Stimulated activated CD4-positive, alpha-beta T cell treated with anti-CD3 and anti-CD28 coated beads, Interleukin-15, amount 100 ng/mL, for 24 hours (primary cell): ENCODE measurements at regions not wholly inside any gene's neighbourhood (a gene's known extent, or its start where the extent isn't known, plus 50 kb on each side); places are given as distances from the start of the nearest gene placed in this dataset.

Experiments
- DNase-seq: peaks from one replicate; pipeline ENCODE4 v3.0.0-alpha.2; 2020

DNA sequence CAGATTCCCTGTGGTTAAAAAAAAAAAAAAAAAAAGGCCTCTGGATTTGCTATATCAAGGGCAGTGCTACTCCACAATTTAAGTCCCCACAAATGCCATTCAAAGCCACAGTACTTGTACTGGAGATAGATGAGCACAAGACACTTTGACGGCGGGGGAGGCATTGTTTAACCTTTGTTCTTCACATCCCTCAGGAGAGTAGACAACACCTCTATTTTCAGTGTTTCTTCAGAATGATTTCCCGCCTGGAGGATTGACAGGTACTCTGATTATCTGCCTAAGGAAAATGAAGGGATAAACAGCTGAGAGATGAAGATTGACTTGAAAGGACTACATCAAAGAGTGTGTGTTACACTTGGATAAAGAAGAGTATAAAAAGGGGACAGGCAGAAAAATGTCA, 58.7 kb downstream of the OTOL1 start:
- DNase-seq: no peak

DNA sequence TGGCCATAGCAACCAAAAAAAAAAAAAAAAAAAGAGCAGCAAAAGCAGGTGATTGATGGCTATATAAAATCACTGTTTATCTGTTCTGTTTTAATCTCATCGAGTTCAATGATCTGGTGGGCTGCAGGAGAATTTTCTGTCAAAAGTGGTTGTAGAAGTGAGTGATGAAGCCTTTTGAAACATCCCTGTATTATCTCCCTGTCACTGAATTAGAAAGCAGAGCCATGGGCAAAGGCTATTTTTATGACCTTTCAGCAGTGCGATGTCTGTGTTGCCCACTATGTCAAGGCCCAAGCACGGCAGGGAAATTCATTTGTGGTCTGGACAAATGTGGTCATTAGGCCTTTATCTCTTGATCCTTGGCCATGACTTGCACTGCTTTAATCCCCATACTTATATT, 59.9 kb downstream of the OTOL1 start:
- DNase-seq: no peak

GRCh38 chr3:161556941-161557340, 60.3 kb downstream of the OTOL1 start:
- DNase-seq: no peak

DNA sequence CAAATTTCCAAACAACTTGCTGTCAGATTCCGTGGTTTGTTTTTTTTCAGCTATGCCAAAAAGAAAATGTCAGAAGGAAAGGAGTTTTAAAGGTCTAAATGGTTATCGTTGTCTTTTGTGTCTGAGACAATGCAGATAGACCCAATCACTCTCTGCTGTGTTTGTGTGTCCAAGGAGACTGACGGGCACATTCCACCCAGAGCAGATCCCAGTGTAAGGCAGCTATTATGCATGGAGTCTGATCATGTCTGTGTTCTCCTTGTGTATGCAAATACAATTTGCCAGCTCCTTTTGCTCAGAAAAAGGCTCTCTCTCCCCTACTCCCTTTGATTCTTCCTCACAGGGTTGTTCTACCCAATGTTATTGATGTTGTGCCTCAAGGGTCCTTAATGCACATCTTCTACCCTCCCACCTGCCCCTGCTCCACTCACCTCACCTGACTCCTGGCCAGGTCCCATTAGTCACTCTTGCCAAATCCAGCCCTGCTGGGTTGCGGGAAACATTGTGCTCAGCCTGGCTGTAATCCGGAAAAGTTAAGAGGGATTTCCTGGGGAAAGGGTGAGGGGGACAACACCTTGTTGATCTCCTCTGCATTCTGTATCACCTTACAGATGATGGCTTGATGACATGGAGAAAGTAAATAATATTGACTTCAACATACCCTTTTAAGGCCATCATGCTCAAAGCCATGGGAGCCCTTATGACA, 61.0 kb downstream of the OTOL1 start:
- no peak for DNase-seq

GRCh38 chr3:161558236-161558635, 61.6 kb downstream of the OTOL1 start:
- no peak for DNase-seq

GRCh38 chr3:161559177-161559998, 62.8 kb downstream of the OTOL1 start:
- no peak for DNase-seq

- peak; percentile 14 for DNase-seq
Measured at GRCh38 chr3:161560008-161560637, 63.5 kb downstream of the OTOL1 start.

GRCh38 chr3:161567577-161568361, 71.2 kb downstream of the OTOL1 start:
- no peak for DNase-seq

- no peak for DNase-seq
Measured at GRCh38 chr3:161568671-161569070, 72.1 kb downstream of the OTOL1 start.

DNA sequence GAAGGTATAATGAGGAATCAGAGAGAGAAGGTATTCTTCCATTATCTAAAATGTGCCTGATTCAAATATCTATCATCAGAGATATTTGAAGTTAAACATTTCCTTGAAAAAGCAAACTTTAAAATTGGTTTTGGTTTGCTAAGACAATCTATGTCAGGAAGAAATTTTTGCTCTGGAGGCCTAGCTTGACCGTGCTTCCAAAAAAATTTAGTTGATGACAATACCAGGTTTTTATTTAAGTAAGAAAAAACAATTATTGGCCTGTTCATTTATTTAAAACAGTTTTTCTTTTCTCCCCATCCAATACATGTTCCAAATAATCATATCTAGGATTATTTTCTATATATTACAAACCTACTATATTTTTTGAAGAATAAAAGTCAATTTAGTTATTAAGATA, 75.3 kb downstream of the OTOL1 start:
- no peak for DNase-seq

DNA sequence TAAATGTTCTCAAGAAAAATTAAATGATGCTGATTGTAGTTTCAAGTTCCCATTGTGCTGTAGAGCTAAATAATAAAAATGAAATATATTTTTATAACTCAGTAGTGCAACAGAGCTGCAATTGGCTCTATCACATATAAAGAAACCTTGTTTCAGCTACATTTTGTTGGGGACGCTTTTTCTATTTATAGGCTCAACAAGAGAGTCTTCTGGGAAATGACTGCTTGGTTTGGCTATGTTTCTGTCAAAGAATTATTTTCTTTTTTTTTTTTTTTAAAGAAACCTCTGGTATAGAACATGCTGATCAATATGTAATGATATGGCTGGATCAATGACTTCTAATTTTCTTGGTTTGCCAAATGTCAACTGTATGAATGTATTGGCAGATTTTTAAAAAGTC, 76.5 kb downstream of the OTOL1 start:
- no peak for DNase-seq

GRCh38 chr3:161575901-161576300, 79.3 kb downstream of the OTOL1 start:
- no peak for DNase-seq

GRCh38 chr3:161576311-161576710, 79.7 kb downstream of the OTOL1 start:
- no peak for DNase-seq

DNA sequence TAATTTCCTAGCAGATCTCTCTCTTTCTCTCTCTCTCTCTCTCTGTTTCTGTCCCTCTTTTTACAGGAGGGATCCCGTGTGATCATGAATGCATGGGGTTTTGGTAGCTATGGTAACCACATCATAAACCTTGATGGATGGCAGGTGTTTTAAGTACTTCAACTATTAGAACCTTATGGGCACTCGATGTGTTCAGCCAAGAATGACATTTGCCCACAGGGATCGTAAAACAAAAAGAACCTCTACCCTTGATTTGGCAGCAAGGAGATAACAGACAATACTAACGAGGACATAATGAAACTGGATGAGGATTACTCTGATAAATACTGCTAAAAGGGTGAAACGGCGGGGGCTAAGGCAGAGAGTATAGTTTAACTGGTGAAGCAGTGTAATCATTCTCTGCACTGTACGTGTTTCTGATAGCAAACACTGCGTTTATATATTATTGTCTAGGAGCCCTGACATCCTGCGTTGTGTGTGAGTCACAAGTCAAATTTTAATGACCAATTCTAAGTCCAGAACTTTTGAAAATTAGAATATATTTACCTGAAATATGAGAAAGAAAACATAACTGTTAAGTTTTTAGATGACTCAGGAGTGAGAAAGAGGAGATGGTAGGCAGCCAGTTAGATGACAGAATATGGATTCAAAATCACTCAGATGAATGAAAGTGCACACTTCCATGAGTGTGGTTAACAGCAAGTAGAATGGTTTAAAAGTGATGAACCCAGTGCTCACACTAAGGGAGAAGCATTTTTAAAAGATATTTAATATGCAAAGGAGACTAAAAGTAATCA, 80.3 kb downstream of the OTOL1 start:
- DNase-seq: no peak

- DNase-seq: no peak
Measured at GRCh38 chr3:161577662-161578061, 81.1 kb downstream of the OTOL1 start.

GRCh38 chr3:161579395-161580126, 83.0 kb downstream of the OTOL1 start:
- DNase-seq: no peak

DNA sequence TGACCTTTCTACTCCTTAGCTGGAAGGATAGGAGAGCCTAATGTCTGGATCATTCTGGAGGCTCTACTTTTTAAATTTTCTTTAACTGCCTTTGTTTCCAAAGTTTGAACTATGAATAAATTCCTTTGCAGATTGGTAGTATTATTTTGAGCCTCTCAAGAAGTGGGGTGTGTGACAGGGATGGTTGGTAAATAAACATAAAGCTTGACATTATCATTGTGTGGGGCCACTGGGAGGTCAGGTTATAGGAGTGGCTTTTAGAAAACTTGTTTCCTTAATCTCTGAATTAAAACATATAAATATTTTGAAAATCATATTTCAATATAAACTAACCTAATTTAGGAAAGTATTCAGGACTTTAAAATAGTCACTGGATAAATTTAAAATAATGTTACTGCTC, 89.3 kb downstream of the OTOL1 start:
- no peak for DNase-seq

GRCh38 chr3:161586556-161587235, 90.1 kb downstream of the OTOL1 start:
- no peak for DNase-seq

DNA sequence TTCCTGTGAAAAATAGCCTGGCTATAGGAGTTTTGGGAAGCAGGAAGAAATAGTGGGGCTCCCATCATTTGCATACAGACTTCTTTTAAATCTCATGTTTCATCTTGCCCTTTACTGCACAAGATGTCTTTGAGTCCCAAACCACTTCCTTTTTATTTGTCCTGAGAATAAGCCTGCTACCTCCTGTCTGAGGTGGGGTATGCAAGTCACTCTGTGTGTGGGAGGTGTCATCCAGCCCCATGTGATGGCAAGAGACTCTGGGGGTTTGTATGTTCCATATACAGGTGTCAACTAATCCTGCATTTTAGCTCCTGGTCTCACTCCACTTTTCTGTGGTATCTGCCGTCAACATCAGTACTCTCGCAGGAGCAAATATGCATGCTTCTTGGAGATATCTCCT, 102.0 kb downstream of the OTOL1 start:
- DNase-seq: no peak

DNA sequence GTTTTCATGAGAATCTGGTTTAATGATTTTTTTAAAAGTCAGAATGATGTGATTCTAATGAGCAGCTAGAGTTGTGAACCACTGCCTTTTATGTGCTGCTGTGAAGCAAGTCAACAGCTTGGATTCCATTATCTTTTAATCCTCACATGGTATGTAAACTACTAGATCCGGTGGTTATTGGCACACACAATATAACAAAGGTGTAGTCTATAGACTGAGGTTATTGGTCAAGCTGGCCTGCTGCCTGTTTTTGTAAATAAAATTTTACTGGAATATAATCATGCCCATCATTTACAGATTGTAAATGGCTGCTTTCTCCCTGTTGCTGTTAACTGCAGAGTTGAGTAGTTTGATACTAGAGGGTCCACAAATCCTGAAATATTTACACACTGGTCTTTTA, 103.1 kb downstream of the OTOL1 start:
- DNase-seq: no peak

DNA sequence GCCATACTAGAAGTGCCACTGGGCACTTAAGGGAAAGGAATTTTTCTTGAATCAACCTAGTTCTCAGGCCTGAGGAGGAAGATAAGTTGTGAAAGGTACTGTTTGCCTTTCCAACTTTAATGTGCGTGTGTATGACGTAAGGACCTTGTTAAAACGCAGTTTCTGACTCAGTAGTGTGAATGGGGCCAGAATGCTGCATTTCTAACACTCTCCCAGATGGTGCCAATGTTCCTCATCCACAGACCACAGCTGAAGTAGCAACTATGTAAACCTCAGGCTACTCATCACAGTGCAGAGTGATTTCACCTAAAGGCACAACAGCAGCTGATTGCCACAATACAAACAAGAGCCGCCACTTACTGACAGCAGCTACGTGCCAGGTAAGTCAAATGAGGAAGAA, 103.6 kb downstream of the OTOL1 start:
- no peak for DNase-seq
